Activated naive CD8-positive, alpha-beta T cell treated with anti-CD3 and anti-CD28 coated beads, Interleukin-2, amount 50 U/mL, for 16 hours (primary cell): ENCODE measurements at regions not wholly inside any gene's neighbourhood (a gene's known extent, or its start where the extent isn't known, plus 50 kb on each side); places are given as distances from the start of the nearest gene placed in this dataset.

Source experiments
- DNase-seq: peaks from one replicate; pipeline ENCODE4 v3.0.0-alpha.2; 2020; ENCODE audit warnings: low read depth, low spot score

- DNase-seq, result peak; percentile 21
Observed at GRCh38 chr1:87953732-87954344, 625.2 kb downstream of the LMO4 start.

DNA sequence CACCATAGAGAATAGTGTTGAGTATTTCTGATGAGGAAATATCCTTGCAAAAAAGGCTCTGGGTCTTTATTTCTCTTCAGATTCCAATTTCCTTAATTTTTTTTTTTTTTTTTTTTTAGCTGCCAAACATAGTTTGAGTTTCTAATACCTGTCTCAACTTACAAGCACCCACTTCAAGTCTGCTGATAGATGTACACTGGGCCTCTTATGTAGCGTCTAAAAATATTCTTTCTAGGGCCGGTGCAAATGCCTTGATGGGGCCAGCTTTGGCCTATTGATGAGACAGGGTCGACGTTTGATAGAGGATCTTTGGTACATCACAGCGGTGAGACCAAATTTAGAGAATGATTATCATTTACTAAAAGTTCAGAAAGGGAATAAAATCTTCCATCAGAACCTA, 626.4 kb downstream of the LMO4 start:
- DNase-seq, result no peak

DNA sequence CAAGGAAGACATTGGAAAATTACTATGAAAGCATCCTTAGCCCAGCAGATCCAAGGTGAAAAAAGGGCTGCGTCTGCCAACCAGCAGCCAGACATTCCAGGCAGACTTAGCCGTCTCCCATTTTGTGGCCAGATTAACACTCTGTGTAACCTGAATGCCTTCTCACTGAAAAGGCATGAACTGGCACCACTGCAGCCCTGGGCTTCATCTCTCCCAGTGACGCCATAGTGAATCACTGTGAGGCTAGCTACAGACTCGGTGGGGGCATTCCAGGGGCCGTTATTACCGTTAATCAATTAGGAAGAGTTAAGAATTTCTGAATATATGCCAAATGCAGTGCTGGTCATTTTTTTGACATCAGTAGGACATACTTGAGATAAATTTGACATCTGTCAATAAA, 627.4 kb downstream of the LMO4 start:
- DNase-seq, result no peak

DNA sequence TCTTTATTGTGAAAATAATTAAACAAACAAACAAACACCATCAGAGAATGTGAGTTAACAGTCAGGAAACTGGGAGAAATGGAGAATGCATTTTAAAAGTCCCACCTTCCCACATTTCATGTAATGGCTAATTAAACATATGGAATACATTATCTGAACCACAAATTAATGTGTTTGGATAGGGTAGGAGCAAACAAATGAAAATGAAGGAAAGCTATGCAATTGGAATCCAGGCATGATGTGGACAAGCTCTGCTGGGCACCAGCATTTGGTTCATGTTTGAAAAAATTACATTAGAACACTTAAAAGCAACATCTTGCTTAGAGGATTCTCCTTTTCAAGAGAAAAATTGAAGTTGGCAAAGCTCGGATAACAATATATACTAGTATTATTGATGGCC, 628.1 kb downstream of the LMO4 start:
- no peak for DNase-seq

DNA sequence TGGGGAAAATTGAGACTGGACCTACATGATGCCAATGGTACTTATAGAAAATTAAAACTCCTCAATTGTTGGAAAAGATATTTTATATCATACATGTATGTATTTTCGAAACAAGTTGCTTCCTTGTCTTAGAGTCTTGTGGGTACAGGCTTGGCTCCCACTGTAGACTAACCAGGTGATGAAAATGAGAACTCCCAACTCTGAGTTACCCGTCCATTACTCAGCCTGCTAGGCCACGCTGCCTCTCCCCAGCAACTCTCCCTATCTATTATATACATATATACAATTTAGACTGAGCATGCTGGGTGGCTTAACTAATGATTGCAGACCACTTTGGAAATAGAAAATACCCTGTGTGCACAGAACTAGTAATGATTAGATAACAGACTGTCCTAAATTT, 628.7 kb downstream of the LMO4 start:
- no peak for DNase-seq

DNA sequence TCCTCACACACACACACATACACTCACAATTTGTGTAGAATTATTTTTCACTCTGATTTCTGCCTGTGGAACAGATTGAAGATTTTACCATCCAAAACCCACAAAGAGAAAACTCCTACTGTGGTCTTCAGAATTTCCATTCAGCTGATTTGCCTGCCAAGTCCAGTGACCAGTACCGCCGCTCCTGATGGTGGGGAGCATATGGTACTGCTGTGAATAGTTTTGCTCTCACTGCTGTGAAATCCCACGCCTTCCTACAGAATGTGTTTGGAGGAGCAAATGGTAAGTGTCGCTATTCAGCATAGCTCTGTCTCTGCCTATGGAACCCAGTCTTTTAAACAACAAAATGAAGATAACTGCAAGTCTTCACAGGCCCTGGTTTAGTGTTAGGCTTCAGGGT, 629.5 kb downstream of the LMO4 start:
- no peak for DNase-seq

GRCh38 chr1:87958716-87959115, 630.0 kb downstream of the LMO4 start:
- DNase-seq, result no peak

DNA sequence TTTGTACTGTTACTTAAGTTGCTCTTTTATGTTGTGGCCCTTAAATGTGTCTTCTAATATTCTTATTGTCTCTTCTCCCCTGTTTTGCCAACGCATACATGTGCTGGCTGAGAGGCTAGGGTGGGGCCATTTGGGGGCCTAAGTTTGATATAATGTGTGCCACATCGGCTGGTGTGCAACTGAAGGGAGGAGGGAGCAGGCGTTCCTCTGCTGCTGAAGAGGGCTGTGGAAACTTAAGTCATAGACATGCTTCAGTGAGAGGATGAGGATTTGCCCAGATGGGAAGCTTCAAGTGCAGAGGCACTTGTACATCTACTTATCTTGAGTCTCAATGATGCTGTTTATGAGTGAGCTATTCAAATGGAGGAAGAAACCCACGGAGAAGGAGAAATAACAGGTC, 630.6 kb downstream of the LMO4 start:
- no peak for DNase-seq

- DNase-seq, result no peak
Observed at GRCh38 chr1:87961992-87962391, 633.3 kb downstream of the LMO4 start.

- no peak for DNase-seq
Observed at GRCh38 chr1:87963556-87963955, 634.9 kb downstream of the LMO4 start.

DNA sequence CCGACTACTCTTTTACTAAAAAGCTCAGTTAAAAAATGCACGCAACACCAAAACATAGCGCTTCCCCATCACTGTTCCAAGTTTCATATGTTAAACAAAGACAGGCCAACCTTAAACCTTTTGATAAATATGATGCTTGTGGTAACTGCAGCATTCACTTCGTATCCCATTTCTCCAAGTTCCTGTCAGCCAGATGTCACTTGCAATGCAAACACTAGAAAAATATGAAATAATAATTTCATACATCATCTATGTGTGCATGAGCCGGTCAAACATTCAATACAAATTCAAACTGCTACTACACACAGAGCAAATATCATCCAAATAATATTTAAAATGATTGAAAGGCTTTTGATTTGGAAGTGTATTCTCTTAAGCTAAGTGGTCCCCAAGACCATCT, 636.5 kb downstream of the LMO4 start:
- DNase-seq, result no peak

DNA sequence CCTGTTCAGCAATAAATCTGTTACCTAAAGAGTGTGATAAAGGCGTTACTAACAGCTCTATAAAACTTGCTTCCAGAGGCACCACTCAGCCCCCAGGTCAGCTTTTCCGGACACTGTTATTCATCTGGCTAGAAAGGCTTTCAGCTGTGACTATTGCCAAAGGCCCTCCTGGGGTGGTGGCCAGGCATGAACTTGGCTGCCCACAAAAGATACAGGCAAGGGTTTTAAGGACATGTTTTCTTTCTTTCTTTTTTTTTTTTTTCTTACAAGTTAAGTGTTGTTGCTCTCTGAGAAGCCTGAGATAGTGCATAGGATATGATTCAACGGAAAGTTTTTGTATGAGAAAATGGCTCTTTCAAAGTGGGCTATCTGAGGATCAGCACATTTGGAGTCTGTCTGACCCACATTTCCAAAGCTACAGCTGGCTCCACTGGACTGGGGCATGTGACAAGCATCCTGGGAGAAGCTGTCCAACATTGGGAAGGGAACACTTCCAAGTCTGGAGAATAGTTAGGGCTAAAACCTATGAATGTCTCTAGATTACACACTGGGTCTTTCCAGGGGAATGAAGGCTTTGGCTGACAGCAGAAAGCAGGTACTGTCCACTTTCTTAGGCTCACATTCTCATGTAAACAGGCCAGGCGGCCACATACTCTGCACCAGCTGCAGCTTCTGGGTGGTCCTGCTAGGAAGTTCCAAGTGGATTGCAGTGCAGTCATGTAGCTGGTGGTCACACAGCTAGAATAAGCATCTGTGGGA, 639.7 kb downstream of the LMO4 start:
- DNase-seq, result no peak

GRCh38 chr1:87969040-87969439, 640.4 kb downstream of the LMO4 start:
- no peak for DNase-seq

DNA sequence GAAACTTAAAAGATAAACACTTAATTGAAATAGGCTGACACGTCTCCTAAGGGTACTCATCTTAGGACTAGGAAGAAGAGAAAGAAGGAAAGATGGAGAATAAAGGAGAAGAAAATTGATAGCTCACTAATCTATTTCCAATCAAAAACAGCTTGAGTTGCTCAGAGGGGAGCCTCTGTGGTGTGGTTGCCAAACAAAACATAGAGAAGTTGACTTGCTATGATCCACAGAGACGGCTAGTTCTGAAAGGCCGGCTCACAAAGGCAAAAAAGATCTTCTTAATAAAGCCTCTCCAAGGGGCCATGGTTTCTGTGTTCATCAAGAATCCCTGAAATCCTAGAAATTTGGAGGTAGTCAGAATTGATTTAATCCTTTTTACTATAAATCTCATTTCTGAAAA, 644.1 kb downstream of the LMO4 start:
- DNase-seq, result no peak

DNA sequence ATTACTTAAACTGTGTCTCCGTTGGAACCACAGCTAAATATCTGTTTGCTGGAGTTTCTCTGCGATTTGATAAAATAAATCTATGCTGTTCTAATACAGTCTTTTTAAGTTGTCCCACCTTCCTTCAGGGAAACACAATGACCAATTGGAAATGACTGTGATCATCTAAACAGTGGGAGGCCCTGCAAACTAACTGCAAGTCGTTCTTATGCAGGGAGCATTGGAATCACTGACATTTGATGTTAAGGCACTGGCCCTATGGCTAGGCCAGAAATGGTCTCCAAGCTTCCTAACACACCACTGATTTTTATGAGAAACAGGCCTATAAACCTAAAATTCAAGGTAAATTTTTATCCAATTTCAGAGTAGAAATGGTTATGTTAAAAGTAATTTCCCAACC, 645.2 kb downstream of the LMO4 start:
- no peak for DNase-seq

DNA sequence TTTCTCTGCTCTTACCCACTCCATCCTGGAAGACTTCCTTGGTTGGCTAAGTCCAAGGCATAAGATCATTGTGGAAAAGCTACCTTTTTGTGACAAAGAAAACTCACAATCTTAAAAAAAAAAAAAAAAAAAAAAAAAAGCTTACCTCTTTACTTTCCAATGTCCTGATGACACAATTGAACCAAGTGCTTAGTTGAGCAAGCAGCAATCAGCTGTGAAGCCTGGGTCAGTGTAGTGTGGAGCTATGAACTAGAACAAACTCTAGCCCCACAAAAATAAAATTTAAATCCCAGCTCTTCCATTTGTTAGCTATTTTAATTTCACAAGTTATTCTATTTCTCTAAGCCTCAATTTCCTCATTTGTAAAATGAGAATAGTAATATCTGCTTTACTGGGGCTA, 647.6 kb downstream of the LMO4 start:
- no peak for DNase-seq

- no peak for DNase-seq
Observed at GRCh38 chr1:87977145-87977544, 648.5 kb downstream of the LMO4 start.

DNA sequence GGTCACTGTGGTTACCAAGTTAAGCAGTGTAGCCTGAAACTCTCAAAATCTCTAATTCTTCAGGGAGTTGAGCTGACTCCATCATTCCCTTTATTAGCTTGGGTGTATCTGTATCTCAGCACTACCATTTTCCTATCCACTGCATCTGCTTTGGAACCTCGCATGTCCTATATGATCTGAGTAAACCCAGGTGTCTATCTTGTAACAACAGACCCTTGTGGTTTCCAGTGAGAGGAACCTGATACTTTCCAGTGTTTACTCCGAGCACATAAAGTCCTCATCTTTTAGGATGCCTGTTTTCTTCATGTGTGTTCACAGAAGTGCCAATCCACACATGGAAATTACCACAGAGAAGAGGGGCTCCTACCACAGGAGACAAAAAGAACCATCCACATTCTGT, 650.4 kb downstream of the LMO4 start:
- no peak for DNase-seq

DNA sequence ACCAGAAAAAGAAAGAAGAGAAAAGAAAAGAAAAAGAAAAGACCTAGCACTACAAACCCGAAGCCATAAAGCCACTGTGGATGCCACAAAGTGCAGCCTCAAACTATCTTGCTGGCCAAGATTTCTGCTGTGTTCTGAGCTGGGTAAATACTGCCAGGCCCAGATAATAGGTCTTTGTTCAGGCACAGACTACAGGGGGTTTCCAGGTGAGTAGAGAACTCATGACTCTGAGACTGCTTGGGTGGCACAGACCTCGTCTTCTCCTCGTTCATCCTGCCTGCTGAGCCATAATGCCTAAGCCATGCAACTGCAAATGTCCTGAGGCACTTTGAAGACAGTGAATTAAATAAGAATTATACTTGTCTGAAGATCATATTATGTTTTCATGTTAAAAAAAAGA, 651.8 kb downstream of the LMO4 start:
- DNase-seq, result no peak

DNA sequence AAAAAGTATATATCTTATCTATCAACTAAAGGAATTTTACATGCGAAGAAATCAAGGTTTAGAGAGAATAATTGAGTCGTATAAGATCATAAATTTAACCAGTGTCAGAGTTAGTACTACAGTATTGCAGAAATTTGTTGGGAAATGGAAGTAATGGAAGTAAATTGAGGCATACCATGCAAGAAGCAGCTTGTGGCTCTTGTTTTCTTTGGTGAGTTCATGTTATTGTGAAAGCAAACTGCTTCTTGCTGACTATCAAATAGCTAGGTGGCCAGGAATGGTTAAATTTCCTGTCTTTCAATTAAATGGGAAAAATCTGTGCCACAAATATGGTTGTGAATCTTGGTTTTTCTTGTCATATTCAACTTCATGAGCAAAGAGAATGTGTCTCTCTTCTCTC, 652.7 kb downstream of the LMO4 start:
- no peak for DNase-seq

- no peak for DNase-seq
Observed at GRCh38 chr1:87981810-87982209, 653.1 kb downstream of the LMO4 start.

GRCh38 chr1:87983841-87984240, 655.2 kb downstream of the LMO4 start:
- DNase-seq, result no peak

GRCh38 chr1:87985071-87985470, 656.4 kb downstream of the LMO4 start:
- no peak for DNase-seq
